ENCODE measurements at regions not wholly inside any gene's neighbourhood (a gene's known extent, or its start where the extent isn't known, plus 50 kb on each side); places are given as distances from the start of the nearest gene placed in this dataset.

- TF ChIP-seq REST (IDR thresholded peaks at IDR 0.05; ENCODE audit: low read depth, low read length) (no peak), RXRA (IDR thresholded peaks at IDR 0.05; ENCODE audit: borderline replicate concordance, low read depth) (no peak)
Measured at GRCh38 chr12:4009979-4010704, 136.9 kb upstream of the PARP11 start (continued).

GRCh38 chr12:4006743-4007142 lies 133.5 kb upstream of the PARP11 start:
- Histone ChIP-seq H3F3A (replicated peaks; ENCODE audit: insufficient read depth) (no peaks in the 10 kb centered on the region), H3K9ac (no peak overlapping the region), H2AFZ (ENCODE audit: low read depth) (no peak overlapping the region), H3K9me3 (no peaks in the 10 kb centered on the region), H3K4me3 (ENCODE audit: low read depth in 2 of 2, low read length in 1 of 2) (no peak overlapping the region), H3K27ac (ENCODE audit: low read depth in 2 of 2, low read length in 1 of 2) (no peak overlapping the region), H3K27me3 (ENCODE audit: insufficient read depth) (peaks cover 48% of the 10 kb centered on the region; the same call in 1 of the 2 replicates), H3K79me2 (ENCODE audit: insufficient read depth) (no peaks in the 10 kb centered on the region), H3K36me3 (replicated peaks in 1 of 2; ENCODE audit: control insufficient read depth in 1 of 2, insufficient read depth in 2 of 2, low read length in 1 of 2) (no peaks in the 10 kb centered on the region), H3K9me2 (no peaks in the 10 kb centered on the region), H3K4me2 (no peak overlapping the region), H4K20me1 (ENCODE audit: insufficient read depth) (no peaks in the 10 kb centered on the region), H3K4me1 (ENCODE audit: control insufficient read depth in 1 of 2, insufficient read depth in 2 of 2, low read depth in 1 of 2, low read length in 1 of 2) (no peaks in the 10 kb centered on the region)
- POLR2A ChIA-PET, result no interaction called here
- WGBS (ENCODE audit: low lambda C conversion rate), result 0% methylated on average over 3 of the region's 4 CpGs
- no peak for TF ChIP-seq CHD2 (IDR thresholded peaks at IDR 0.05; ENCODE audit: low read length, partially characterized antibody)
- TF ChIP-seq, protein P1, sequence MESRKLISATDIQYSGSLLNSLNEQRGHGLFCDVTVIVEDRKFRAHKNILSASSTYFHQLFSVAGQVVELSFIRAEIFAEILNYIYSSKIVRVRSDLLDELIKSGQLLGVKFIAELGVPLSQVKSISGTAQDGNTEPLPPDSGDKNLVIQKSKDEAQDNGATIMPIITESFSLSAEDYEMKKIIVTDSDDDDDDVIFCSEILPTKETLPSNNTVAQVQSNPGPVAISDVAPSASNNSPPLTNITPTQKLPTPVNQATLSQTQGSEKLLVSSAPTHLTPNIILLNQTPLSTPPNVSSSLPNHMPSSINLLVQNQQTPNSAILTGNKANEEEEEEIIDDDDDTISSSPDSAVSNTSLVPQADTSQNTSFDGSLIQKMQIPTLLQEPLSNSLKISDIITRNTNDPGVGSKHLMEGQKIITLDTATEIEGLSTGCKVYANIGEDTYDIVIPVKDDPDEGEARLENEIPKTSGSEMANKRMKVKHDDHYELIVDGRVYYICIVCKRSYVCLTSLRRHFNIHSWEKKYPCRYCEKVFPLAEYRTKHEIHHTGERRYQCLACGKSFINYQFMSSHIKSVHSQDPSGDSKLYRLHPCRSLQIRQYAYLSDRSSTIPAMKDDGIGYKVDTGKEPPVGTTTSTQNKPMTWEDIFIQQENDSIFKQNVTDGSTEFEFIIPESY (IDR thresholded peaks at IDR 0.05; ENCODE audit: borderline replicate concordance, low read depth), result no peak
- TF ChIP-seq TAF1 (IDR thresholded peaks at IDR 0.05; ENCODE audit: borderline replicate concordance, low read depth, low read length), result no peak
- TF ChIP-seq SIN3A (IDR thresholded peaks at IDR 0.05; ENCODE audit: borderline replicate concordance, low read depth, low read length), result no peak
- TF ChIP-seq FOXM1 (IDR thresholded peaks at IDR 0.05; ENCODE audit: low read depth), result no peak
- TF ChIP-seq, protein P2, sequence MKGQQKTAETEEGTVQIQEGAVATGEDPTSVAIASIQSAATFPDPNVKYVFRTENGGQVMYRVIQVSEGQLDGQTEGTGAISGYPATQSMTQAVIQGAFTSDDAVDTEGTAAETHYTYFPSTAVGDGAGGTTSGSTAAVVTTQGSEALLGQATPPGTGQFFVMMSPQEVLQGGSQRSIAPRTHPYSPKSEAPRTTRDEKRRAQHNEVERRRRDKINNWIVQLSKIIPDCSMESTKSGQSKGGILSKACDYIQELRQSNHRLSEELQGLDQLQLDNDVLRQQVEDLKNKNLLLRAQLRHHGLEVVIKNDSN (IDR thresholded peaks at IDR 0.05; ENCODE audit: borderline replicate concordance, low read depth), result no peak
- no peak for TF ChIP-seq ELF1 (IDR thresholded peaks at IDR 0.05)
- no peak for TF ChIP-seq YY1 (IDR thresholded peaks at IDR 0.05; ENCODE audit: low read depth)
- TF ChIP-seq CTCF (IDR thresholded peaks at IDR 0.05), result no peak
- TF ChIP-seq TCF12 (IDR thresholded peaks at IDR 0.05), result no peak
- no peak for TF ChIP-seq RAD21 (IDR thresholded peaks at IDR 0.05; ENCODE audit: low read length)
- no peak for TF ChIP-seq GABPA (IDR thresholded peaks at IDR 0.05; ENCODE audit: low read depth)
- TF ChIP-seq FOXJ3 (CRISPR knock-in tag; IDR thresholded peaks at IDR 0.05), result no peak
- TF ChIP-seq USF2 (IDR thresholded peaks at IDR 0.05; ENCODE audit: borderline replicate concordance, low read depth, low read length), result no peak
- no peak for TF ChIP-seq RCOR1 (IDR thresholded peaks at IDR 0.05; ENCODE audit: low read length)
- TF ChIP-seq, protein P3, sequence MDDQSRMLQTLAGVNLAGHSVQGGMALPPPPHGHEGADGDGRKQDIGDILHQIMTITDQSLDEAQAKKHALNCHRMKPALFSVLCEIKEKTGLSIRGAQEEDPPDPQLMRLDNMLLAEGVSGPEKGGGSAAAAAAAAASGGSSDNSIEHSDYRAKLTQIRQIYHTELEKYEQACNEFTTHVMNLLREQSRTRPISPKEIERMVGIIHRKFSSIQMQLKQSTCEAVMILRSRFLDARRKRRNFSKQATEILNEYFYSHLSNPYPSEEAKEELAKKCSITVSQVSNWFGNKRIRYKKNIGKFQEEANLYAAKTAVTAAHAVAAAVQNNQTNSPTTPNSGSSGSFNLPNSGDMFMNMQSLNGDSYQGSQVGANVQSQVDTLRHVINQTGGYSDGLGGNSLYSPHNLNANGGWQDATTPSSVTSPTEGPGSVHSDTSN (IDR thresholded peaks at IDR 0.05), result no peak
- DNase-seq, result no peak
- CTCF ChIA-PET, result interaction anchor here (1.4 to 1.6 kb wide), 2 partner anchors 8 to 270 kb away, joined by 4 read pairs; no protein-coding TSS in a partner anchor
